H9 (cell line): ENCODE measurements at regions not wholly inside any gene's neighbourhood (a gene's known extent, or its start where the extent isn't known, plus 50 kb on each side); places are given as distances from the start of the nearest gene placed in this dataset.

Source experiments
- DNase-seq: peaks from one replicate; pipeline ENCODE4 v3.0.0-alpha.2; 2017
- H2AFZ ChIP-seq: one replicate; pipeline ENCODE4 v1.6.1; 2013; ENCODE audit warnings: mild to moderate bottlenecking, low read length, control low read depth, moderate library complexity
- H2AK5ac ChIP-seq: 2 replicates; pipeline ENCODE4 v1.6.1; 2013; ENCODE audit warnings: low read length, control low read depth, mixed read lengths; ENCODE audit not compliant: insufficient read length
- H2BK120ac ChIP-seq: one replicate; pipeline ENCODE4 v1.6.1; 2013; ENCODE audit warnings: low read depth, mild to moderate bottlenecking, low read length, control low read depth, inconsistent platforms; ENCODE audit not compliant: poor library complexity, severe bottlenecking
- H2BK12ac ChIP-seq: 2 replicates; pipeline ENCODE4 v1.6.1; 2013; ENCODE audit warnings: low read length, control low read depth, mixed read lengths, low read depth; ENCODE audit not compliant: insufficient read length
- H2BK15ac ChIP-seq: 2 replicates; pipeline ENCODE4 v1.6.1; 2013; ENCODE audit warnings: low read depth, low read length, control low read depth
- H2BK20ac ChIP-seq: one replicate; pipeline ENCODE4 v1.6.1; 2013; ENCODE audit warnings: low read depth, mild to moderate bottlenecking, low read length, control low read depth, inconsistent platforms; ENCODE audit not compliant: poor library complexity, severe bottlenecking
- H2BK5ac ChIP-seq: 2 replicates; pipeline ENCODE4 v1.6.1; 2013; ENCODE audit warnings: low read length, control low read depth, mixed read lengths; ENCODE audit not compliant: insufficient read length
- H3K14ac ChIP-seq: 2 replicates; pipeline ENCODE4 v1.6.1; 2013; ENCODE audit warnings: low read length, control low read depth; ENCODE audit not compliant: insufficient read depth
- H3K18ac ChIP-seq: 2 replicates; pipeline ENCODE4 v1.6.1; 2013; ENCODE audit warnings: low read depth, mild to moderate bottlenecking, mixed read lengths, low read length, control low read depth; ENCODE audit not compliant: insufficient read length
- H3K23ac ChIP-seq: 2 replicates; pipeline ENCODE4 v1.6.1; 2013; ENCODE audit warnings: low read length, control low read depth, mixed read lengths, low read depth; ENCODE audit not compliant: insufficient read length
- H3K23me2 ChIP-seq: 2 replicates; pipeline ENCODE4 v1.6.1; 2013; ENCODE audit warnings: low read depth, mild to moderate bottlenecking, mixed read lengths, low read length, control low read depth; ENCODE audit not compliant: insufficient read length, poor library complexity, severe bottlenecking
- H3K27ac ChIP-seq: 2 replicates; pipeline ENCODE4 v1.5.1; 2013; ENCODE audit warnings: low read length, control low read depth, mixed read lengths, low read depth; ENCODE audit not compliant: insufficient read length
- H3K27me3 ChIP-seq: 2 replicates; pipeline ENCODE4 v1.6.1; 2013; ENCODE audit warnings: low read length, control low read depth, inconsistent platforms; ENCODE audit not compliant: insufficient read depth
- H3K4ac ChIP-seq: 2 replicates; pipeline ENCODE4 v1.6.1; 2013; ENCODE audit warnings: low read depth, mild to moderate bottlenecking, control low read depth, inconsistent platforms, low read length, moderate library complexity
- H3K4me1 ChIP-seq: 2 replicates; pipeline ENCODE4 v1.6.1; 2013; ENCODE audit warnings: low read length, control low read depth, inconsistent platforms; ENCODE audit not compliant: insufficient read depth
- H3K4me2 ChIP-seq: 2 replicates; pipeline ENCODE4 v1.6.1; 2013; ENCODE audit warnings: low read length, control low read depth, mixed read lengths; ENCODE audit not compliant: insufficient read length, insufficient read depth
- H3K56ac ChIP-seq: 2 replicates; pipeline ENCODE4 v1.6.1; 2013; ENCODE audit warnings: low read depth, mild to moderate bottlenecking, mixed read lengths, low read length, control low read depth; ENCODE audit not compliant: insufficient read length
- H3K79me1 ChIP-seq: 2 replicates; pipeline ENCODE4 v1.6.1; 2013; ENCODE audit warnings: low read depth, mild to moderate bottlenecking, moderate library complexity, low read length, control low read depth, inconsistent platforms; ENCODE audit not compliant: insufficient read depth, poor library complexity, severe bottlenecking
- H3K79me2 ChIP-seq: 2 replicates; pipeline ENCODE4 v1.6.1; 2013; ENCODE audit warnings: low read length, control low read depth, inconsistent platforms; ENCODE audit not compliant: insufficient read depth
- H3K9ac ChIP-seq: 2 replicates; pipeline ENCODE4 v1.6.1; 2013; ENCODE audit warnings: low read length, control low read depth, mixed read lengths; ENCODE audit not compliant: insufficient read length; ENCODE audit errors: extremely low read depth
- H3K9me3 ChIP-seq: one replicate; pipeline ENCODE4 v1.6.1; 2013; ENCODE audit warnings: low read depth, low read length, inconsistent platforms; ENCODE audit not compliant: control insufficient read depth
- H3T11ph ChIP-seq: one replicate; pipeline ENCODE4 v1.6.1; 2013; ENCODE audit warnings: mild to moderate bottlenecking, low read length, control low read depth, inconsistent platforms
- H4K20me1 ChIP-seq: one replicate; pipeline ENCODE4 v1.6.1; 2013; ENCODE audit not compliant: control insufficient read depth, insufficient read length, insufficient read depth
- H4K5ac ChIP-seq: 2 replicates; pipeline ENCODE4 v1.6.1; 2013; ENCODE audit warnings: low read depth, mild to moderate bottlenecking, mixed read lengths, low read length, control low read depth; ENCODE audit not compliant: insufficient read length
- H4K8ac ChIP-seq: replicated peaks from 2 replicates; pipeline ENCODE4 v1.6.1; 2013; ENCODE audit warnings: low read length, control low read depth, mixed read lengths, low read depth; ENCODE audit not compliant: insufficient read length
- H4K91ac ChIP-seq: 2 replicates; pipeline ENCODE4 v1.6.1; 2013; ENCODE audit warnings: low read depth, mild to moderate bottlenecking, moderate library complexity, mixed read lengths, low read length, control low read depth; ENCODE audit not compliant: insufficient read length
- H3K27ac Mint-ChIP-seq, 3 experiments: 2 replicates in 2 of 3; 3 replicates in 1 of 3; pipeline ENCODE4 v1.8.0; 2020 to 2021; ENCODE audit warnings: mixed read lengths in 3 of 3, mild to moderate bottlenecking in 1 of 3, moderate library complexity in 1 of 3
- H3K27me3 Mint-ChIP-seq: 2 replicates; pipeline ENCODE4 v1.8.0; 2021; ENCODE audit warnings: low read depth, mild to moderate bottlenecking, moderate library complexity, mixed read lengths
- H3K36me3 Mint-ChIP-seq, 3 experiments: 2 replicates in 2 of 3; 3 replicates in 1 of 3; pipeline ENCODE4 v1.8.0; 2020 to 2021; ENCODE audit warnings: low read depth in 3 of 3, mixed read lengths in 3 of 3; ENCODE audit not compliant: insufficient read depth in 1 of 3
- H3K4me1 Mint-ChIP-seq, 2 experiments: 2 replicates each; pipeline ENCODE4 v1.8.0; 2020; ENCODE audit warnings: mixed read lengths in 2 of 2
- H3K4me3 Mint-ChIP-seq, 2 experiments: 2 replicates in 1 of 2; 3 replicates in 1 of 2; pipeline ENCODE4 v1.8.0; 2020 to 2021; ENCODE audit warnings: mild to moderate bottlenecking in 2 of 2, mixed read lengths in 2 of 2, moderate library complexity in 1 of 2
- H3K9me3 Mint-ChIP-seq, 2 experiments: 2 replicates in 1 of 2; 3 replicates in 1 of 2; pipeline ENCODE4 v1.8.0; 2020; ENCODE audit warnings: mild to moderate bottlenecking in 2 of 2, mixed read lengths in 2 of 2, moderate library complexity in 1 of 2
- CTCF ChIP-seq: fragments of 200-600 bp; sonication (generic); conservative IDR thresholded peaks from 3 replicates; pipeline ENCODE4 v1.8.0; 2021; ENCODE audit warnings: antibody characterized with exemption, mild to moderate bottlenecking
- WGBS: extraction: QIAGEN DNeasy Blood & Tissue Kit; methylation state at CpG from one replicate; pipeline ENCODE4 v1.1.7; 2013; ENCODE audit warnings: missing lambda C conversion rate, low lambda C conversion rate, mixed read lengths; ENCODE audit not compliant: insufficient read length; ENCODE audit errors: extremely low coverage; 5-methylcytosine and 5-hydroxymethylcytosine counted together

GRCh38 chr18:47619771-47620448, 310.5 kb downstream of the SMAD2 start:
- Histone ChIP-seq H3K4me2 (no peak overlapping the region), H3K4me1 (no peaks in the 10 kb centered on the region; the same call in 1 of the 2 replicates), H3K14ac (no peak overlapping the region), H3K56ac (no peak overlapping the region), H2BK5ac (no peak overlapping the region), H3K23ac (no peak overlapping the region), H3K79me1 (no peaks in the 10 kb centered on the region), H3K23me2 (no peaks in the 10 kb centered on the region), H2AK5ac (no peak overlapping the region), H3T11ph (no peak overlapping the region), H3K27ac (no peak overlapping the region), H4K8ac (no peak overlapping the region), H2BK12ac (no peak overlapping the region), H3K4ac (no peak overlapping the region), H3K79me2 (no peaks in the 10 kb centered on the region), H3K9me3 (no peaks in the 10 kb centered on the region), H4K5ac (no peak overlapping the region), H4K91ac (no peak overlapping the region), H2BK120ac (no peak overlapping the region), H4K20me1 (no peaks in the 10 kb centered on the region), H3K27me3 (no peaks in the 10 kb centered on the region), H3K9ac (no peak overlapping the region), H2AFZ (no peak overlapping the region), H2BK15ac (no peak overlapping the region), H3K18ac (no peak overlapping the region), H2BK20ac (no peak overlapping the region)
- Mint-ChIP-seq H3K27me3 (no peaks in the 10 kb centered on the region), H3K4me1 (peaks cover 6 to 9% of the 10 kb centered on the region in 2 experiments), H3K36me3 (no peaks in the 10 kb centered on the region), H3K9me3 (no peaks in the 10 kb centered on the region; a peak in 1 of 5 replicates), H3K27ac (no peak overlapping the region), H3K4me3 (no peak overlapping the region)
- DNase-seq: no peak
- no peak for TF ChIP-seq CTCF
- no CpG with 5 or more reads among the region's 3 CpGs for WGBS
